Keratinocyte (primary cell): ENCODE measurements at regions not wholly inside any gene's neighbourhood (a gene's known extent, or its start where the extent isn't known, plus 50 kb on each side); places are given as distances from the start of the nearest gene placed in this dataset.

Source experiments
- EZH2 ChIP-seq: IDR thresholded peaks from one replicate; pipeline ENCODE4 v1.6.1; 2012; ENCODE audit warnings: inconsistent platforms, mild to moderate bottlenecking, low read length, moderate library complexity
- TF ChIP-seq, protein P1 (sequence below), 3 experiments: IDR thresholded peaks in 1 of 3; conservative IDR thresholded peaks in 1 of 3; optimal IDR thresholded peaks in 1 of 3; 2 replicates in 2 of 3; 3 replicates in 1 of 3; pipeline versions ENCODE3 to v1.5.1; 2011; ENCODE audit warnings: low read length in 3 of 3, mild to moderate bottlenecking in 3 of 3, moderate library complexity in 2 of 3, control low read depth in 1 of 3, inconsistent platforms in 1 of 3; ENCODE audit not compliant: insufficient read depth in 2 of 3; ENCODE audit errors: extremely low read depth in 1 of 3

DNA sequence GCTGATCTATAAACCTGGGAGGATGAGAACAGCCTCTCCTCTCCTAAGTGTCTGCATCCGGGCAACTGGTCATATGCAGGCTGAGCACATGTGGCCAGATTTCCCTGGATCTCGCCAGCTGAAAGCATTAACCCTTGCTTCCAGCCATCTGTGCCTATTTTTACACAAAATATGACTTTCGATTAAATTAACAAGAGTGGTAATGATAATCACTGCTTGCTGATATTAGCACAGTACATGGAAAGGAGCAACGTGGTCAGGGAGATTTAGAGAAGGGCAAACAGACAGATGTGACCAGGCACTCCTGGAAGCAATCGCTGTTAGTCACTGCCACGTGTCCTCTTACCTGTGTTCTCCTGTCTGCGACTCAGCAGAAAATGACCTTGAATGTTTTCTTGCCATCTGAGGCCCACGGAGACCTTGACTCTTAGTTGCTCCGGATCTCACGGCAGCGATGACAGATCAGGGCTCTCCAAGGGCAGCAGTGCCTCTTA is 59.5 kb upstream of the NPTX2 start:
- TF ChIP-seq, protein P1, sequence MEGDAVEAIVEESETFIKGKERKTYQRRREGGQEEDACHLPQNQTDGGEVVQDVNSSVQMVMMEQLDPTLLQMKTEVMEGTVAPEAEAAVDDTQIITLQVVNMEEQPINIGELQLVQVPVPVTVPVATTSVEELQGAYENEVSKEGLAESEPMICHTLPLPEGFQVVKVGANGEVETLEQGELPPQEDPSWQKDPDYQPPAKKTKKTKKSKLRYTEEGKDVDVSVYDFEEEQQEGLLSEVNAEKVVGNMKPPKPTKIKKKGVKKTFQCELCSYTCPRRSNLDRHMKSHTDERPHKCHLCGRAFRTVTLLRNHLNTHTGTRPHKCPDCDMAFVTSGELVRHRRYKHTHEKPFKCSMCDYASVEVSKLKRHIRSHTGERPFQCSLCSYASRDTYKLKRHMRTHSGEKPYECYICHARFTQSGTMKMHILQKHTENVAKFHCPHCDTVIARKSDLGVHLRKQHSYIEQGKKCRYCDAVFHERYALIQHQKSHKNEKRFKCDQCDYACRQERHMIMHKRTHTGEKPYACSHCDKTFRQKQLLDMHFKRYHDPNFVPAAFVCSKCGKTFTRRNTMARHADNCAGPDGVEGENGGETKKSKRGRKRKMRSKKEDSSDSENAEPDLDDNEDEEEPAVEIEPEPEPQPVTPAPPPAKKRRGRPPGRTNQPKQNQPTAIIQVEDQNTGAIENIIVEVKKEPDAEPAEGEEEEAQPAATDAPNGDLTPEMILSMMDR (optimal IDR thresholded peaks at IDR 0.05 in 1 of 3, IDR thresholded peaks at IDR 0.05 in 1 of 3, conservative IDR thresholded peaks at IDR 0.05 in 1 of 3; ENCODE audit: extremely low read depth in 1 of 3, insufficient read depth in 2 of 3, low read length in 3 of 3): no peak
- no peak for TF ChIP-seq EZH2
